ENCODE measurements at regions not wholly inside any gene's neighbourhood (a gene's known extent, or its start where the extent isn't known, plus 50 kb on each side); places are given as distances from the start of the nearest gene placed in this dataset.
"Not testable (repeated sequence)": the region's sequence is repeated elsewhere in the genome, so short reads cannot be mapped to it uniquely, and the experiment has no call there.

DNA sequence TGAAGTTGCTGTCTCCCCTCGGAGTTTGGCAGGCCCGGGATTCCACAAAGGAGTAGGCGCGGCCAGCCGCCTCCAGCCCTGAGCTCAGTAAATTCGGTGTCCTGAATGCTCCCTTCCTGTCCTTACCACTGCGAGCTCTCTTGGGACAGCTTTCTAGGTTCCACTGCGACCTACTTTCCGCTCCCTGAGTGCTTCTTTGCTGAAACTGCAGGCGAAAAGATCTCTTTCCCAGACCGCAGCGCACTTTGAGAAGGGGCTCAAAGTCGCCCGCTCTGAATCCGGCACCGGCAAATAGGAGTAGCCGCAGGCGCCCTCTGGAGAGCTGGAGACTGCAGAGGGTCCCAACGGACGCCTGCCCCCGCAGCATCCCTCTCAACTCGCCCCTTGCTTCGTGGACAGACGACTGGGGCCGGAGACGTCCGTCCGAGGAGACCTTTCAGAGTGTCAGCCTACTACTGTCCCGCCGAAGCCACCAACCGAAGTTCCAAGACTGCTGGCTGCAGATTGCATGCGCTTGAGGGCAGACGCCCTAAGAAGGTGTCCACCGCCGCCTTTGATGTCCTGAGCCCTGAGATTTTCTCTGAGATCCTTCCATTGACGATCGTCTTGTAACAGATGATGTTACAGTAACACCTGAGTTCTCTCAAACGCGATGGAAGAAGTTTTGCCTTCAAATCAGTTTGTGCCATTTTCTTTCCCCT, 96.0 kb downstream of the ANXA2R start:
- H2AK5ac ChIP-seq (ENCODE audit: low read length), result no peak overlapping the region
- no peak overlapping the region for H2AFZ ChIP-seq (ENCODE audit: insufficient read depth, low read length, poor library complexity)
- H3K4me2 ChIP-seq (ENCODE audit: low read length), result peak overlapping the region; percentile 33
- H3K27ac ChIP-seq (ENCODE audit: low read depth, low read length), result no peak overlapping the region
- no peak overlapping the region for H3K9ac ChIP-seq (ENCODE audit: low read length)
- no peaks in the 10 kb centered on the region for H3K79me1 ChIP-seq (ENCODE audit: low read length)
- no peak overlapping the region for H3K4me3 ChIP-seq (ENCODE audit: low read depth, low read length)
- no peak overlapping the region for H3K14ac ChIP-seq (ENCODE audit: low read length)
- no peak overlapping the region for H4K12ac ChIP-seq (ENCODE audit: low read depth, low read length)
- H3K4me1 ChIP-seq (ENCODE audit: control insufficient read depth in 1 of 2, insufficient read depth in 2 of 2, low read length in 2 of 2), result peaks cover 0 to 2% of the 10 kb centered on the region in 2 experiments
- H2BK120ac ChIP-seq (ENCODE audit: insufficient read depth, low read length, poor library complexity), result no peak overlapping the region
- DNase-seq, result peak in 1 of 2 donors; percentile 31
- no peak overlapping the region for H2BK5ac ChIP-seq (ENCODE audit: low read depth, low read length, poor library complexity)
- no peaks in the 10 kb centered on the region for H3K9me3 ChIP-seq (ENCODE audit: insufficient read depth, low read depth, low read length)
- no peak overlapping the region for H3K4ac ChIP-seq (ENCODE audit: low read depth, low read length)
- H3K23ac ChIP-seq (ENCODE audit: low read length), result no peak overlapping the region
- no peak overlapping the region for H4K8ac ChIP-seq (ENCODE audit: low read depth, low read length)
- H4K91ac ChIP-seq (ENCODE audit: low read depth, low read length), result no peak overlapping the region
- no peak overlapping the region for H3K18ac ChIP-seq (ENCODE audit: low read length)
- no peaks in the 10 kb centered on the region for H3K27me3 ChIP-seq (ENCODE audit: insufficient read depth, low read length)
- no CpG with 5 or more reads among the region's 39 CpGs for WGBS (ENCODE audit: extremely low coverage, insufficient coverage, insufficient read length)
- no peaks in the 10 kb centered on the region for H3K79me2 ChIP-seq (ENCODE audit: control insufficient read depth, insufficient read depth, low read length, poor library complexity)
- H2BK12ac ChIP-seq (ENCODE audit: low read length), result no peak overlapping the region
- no peaks in the 10 kb centered on the region for H3K36me3 ChIP-seq (ENCODE audit: control insufficient read depth in 1 of 2, insufficient read depth in 2 of 2, low read length in 2 of 2)

DNA sequence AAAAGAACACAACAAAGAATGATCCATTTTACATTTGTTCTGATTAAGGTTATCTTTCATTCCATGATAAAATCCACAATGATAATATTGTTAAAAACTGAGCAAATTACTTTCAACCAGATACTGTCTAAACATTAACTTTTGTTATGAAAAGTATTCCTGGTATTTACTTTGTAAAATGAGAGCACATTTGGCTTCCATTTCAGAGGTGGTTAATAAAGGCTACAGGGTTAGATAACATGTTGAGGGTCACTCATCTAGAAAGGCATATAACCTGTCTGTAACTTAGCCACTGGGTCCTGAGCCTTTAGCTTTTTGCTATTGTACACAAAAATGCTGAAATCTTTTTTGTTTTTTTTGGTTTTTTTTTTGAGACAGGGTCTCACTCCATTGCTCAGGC, 99.3 kb downstream of the ANXA2R start:
- no peaks in the 10 kb centered on the region for H3K9me3 ChIP-seq (ENCODE audit: insufficient read depth, low read depth, low read length)
- no peaks in the 10 kb centered on the region for H3K36me3 ChIP-seq (ENCODE audit: control insufficient read depth in 1 of 2, insufficient read depth in 2 of 2, low read length in 2 of 2)
- no peak overlapping the region for H3K27ac ChIP-seq (ENCODE audit: low read depth, low read length)
- no peak overlapping the region for H4K12ac ChIP-seq (ENCODE audit: low read depth, low read length)
- no peak overlapping the region for H3K18ac ChIP-seq (ENCODE audit: low read length)
- no peaks in the 10 kb centered on the region for H3K79me2 ChIP-seq (ENCODE audit: control insufficient read depth, insufficient read depth, low read length, poor library complexity)
- H2BK12ac ChIP-seq (ENCODE audit: low read length), result no peak overlapping the region
- no peak overlapping the region for H4K91ac ChIP-seq (ENCODE audit: low read depth, low read length)
- no peak overlapping the region for H2BK120ac ChIP-seq (ENCODE audit: insufficient read depth, low read length, poor library complexity)
- H3K4me2 ChIP-seq (ENCODE audit: low read length), result no peak overlapping the region
- no peak overlapping the region for H3K23ac ChIP-seq (ENCODE audit: low read length)
- peaks cover 0 to 2% of the 10 kb centered on the region in 2 experiments for H3K4me1 ChIP-seq (ENCODE audit: control insufficient read depth in 1 of 2, insufficient read depth in 2 of 2, low read length in 2 of 2)
- H3K14ac ChIP-seq (ENCODE audit: low read length), result no peak overlapping the region
- no peak overlapping the region for H2AK5ac ChIP-seq (ENCODE audit: low read length)
- no peaks in the 10 kb centered on the region for H3K79me1 ChIP-seq (ENCODE audit: low read length)
- no peak overlapping the region for H2AFZ ChIP-seq (ENCODE audit: insufficient read depth, low read length, poor library complexity)
- H3K9ac ChIP-seq (ENCODE audit: low read length), result no peak overlapping the region
- H3K4me3 ChIP-seq (ENCODE audit: low read depth, low read length), result no peak overlapping the region
- H2BK5ac ChIP-seq (ENCODE audit: low read depth, low read length, poor library complexity), result no peak overlapping the region
- no peak overlapping the region for H3K4ac ChIP-seq (ENCODE audit: low read depth, low read length)
- H3K27me3 ChIP-seq (ENCODE audit: insufficient read depth, low read length), result no peaks in the 10 kb centered on the region
- no peak overlapping the region for H4K8ac ChIP-seq (ENCODE audit: low read depth, low read length)
- DNase-seq, result no peak

DNA sequence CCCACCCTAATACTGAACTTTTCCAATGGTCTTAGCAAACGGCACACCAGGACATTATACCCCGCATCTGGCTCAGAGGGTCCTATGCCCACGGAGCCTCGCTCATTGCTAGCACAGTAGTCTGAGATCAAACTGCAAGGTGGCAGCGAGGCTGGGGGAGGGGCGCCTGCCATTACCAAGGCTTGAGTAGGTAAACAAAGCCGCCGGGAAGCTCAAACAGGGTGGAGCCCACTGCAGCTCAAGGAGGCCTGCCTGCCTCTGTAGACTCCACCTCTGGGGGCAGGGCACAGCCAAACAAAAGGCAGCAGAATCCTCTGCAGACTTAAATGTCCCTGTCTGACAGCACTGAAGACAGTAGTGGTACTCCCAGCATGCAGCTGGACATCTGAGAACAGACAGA, 108.1 kb downstream of the ANXA2R start:
- not testable (repeated sequence) for H2BK120ac ChIP-seq (ENCODE audit: insufficient read depth, low read length, poor library complexity); H3K79me1 ChIP-seq (ENCODE audit: low read length); H3K18ac ChIP-seq (ENCODE audit: low read length); H3K36me3 ChIP-seq (ENCODE audit: control insufficient read depth in 1 of 2, insufficient read depth in 2 of 2, low read length in 2 of 2); DNase-seq; H3K9me3 ChIP-seq (ENCODE audit: insufficient read depth, low read depth, low read length); H2AK5ac ChIP-seq (ENCODE audit: low read length); H3K4me2 ChIP-seq (ENCODE audit: low read length); H2AFZ ChIP-seq (ENCODE audit: insufficient read depth, low read length, poor library complexity); H4K8ac ChIP-seq (ENCODE audit: low read depth, low read length); H3K4me3 ChIP-seq (ENCODE audit: low read depth, low read length); H3K79me2 ChIP-seq (ENCODE audit: control insufficient read depth, insufficient read depth, low read length, poor library complexity); H3K23ac ChIP-seq (ENCODE audit: low read length); H3K14ac ChIP-seq (ENCODE audit: low read length); H4K12ac ChIP-seq (ENCODE audit: low read depth, low read length); H3K27ac ChIP-seq (ENCODE audit: low read depth, low read length); H2BK12ac ChIP-seq (ENCODE audit: low read length); H2BK5ac ChIP-seq (ENCODE audit: low read depth, low read length, poor library complexity); H3K4me1 ChIP-seq (ENCODE audit: control insufficient read depth in 1 of 2, insufficient read depth in 2 of 2, low read length in 2 of 2); H4K91ac ChIP-seq (ENCODE audit: low read depth, low read length); H3K9ac ChIP-seq (ENCODE audit: low read length); H3K27me3 ChIP-seq (ENCODE audit: insufficient read depth, low read length); H3K4ac ChIP-seq (ENCODE audit: low read depth, low read length)
- no CpG with 5 or more reads among the region's 8 CpGs for WGBS (ENCODE audit: extremely low coverage, insufficient coverage, insufficient read length)

DNA sequence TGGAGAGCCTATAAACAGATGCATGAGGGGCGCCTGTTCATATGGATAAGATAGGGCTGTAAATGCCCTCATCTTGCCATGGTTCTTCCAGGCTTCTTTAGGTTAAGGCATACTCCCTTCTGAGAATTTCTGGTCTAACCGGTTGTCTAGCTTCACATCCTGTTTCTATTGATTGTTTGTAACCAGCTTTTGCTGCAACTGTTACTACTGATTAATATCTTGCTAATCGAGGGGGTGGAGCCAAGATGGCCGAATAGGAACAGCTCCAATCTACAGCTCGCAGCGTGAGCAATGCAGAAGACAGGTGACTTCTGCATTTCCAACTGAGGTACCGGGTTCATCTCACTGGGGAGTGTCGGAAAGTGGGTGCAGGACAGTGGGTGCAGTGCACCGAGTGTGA, 108.7 kb downstream of the ANXA2R start:
- not testable (repeated sequence) for H3K23ac ChIP-seq (ENCODE audit: low read length); H3K4me1 ChIP-seq (ENCODE audit: control insufficient read depth in 1 of 2, insufficient read depth in 2 of 2, low read length in 2 of 2); H2AFZ ChIP-seq (ENCODE audit: insufficient read depth, low read length, poor library complexity); H2AK5ac ChIP-seq (ENCODE audit: low read length); H3K9ac ChIP-seq (ENCODE audit: low read length); H4K8ac ChIP-seq (ENCODE audit: low read depth, low read length); H3K79me2 ChIP-seq (ENCODE audit: control insufficient read depth, insufficient read depth, low read length, poor library complexity); H2BK5ac ChIP-seq (ENCODE audit: low read depth, low read length, poor library complexity); DNase-seq; H3K18ac ChIP-seq (ENCODE audit: low read length); H3K4ac ChIP-seq (ENCODE audit: low read depth, low read length); H3K36me3 ChIP-seq (ENCODE audit: control insufficient read depth in 1 of 2, insufficient read depth in 2 of 2, low read length in 2 of 2); H3K4me2 ChIP-seq (ENCODE audit: low read length); H2BK12ac ChIP-seq (ENCODE audit: low read length); H3K27me3 ChIP-seq (ENCODE audit: insufficient read depth, low read length); H3K9me3 ChIP-seq (ENCODE audit: insufficient read depth, low read depth, low read length); H3K79me1 ChIP-seq (ENCODE audit: low read length); H4K91ac ChIP-seq (ENCODE audit: low read depth, low read length); H3K4me3 ChIP-seq (ENCODE audit: low read depth, low read length); H3K14ac ChIP-seq (ENCODE audit: low read length); H4K12ac ChIP-seq (ENCODE audit: low read depth, low read length); H2BK120ac ChIP-seq (ENCODE audit: insufficient read depth, low read length, poor library complexity); H3K27ac ChIP-seq (ENCODE audit: low read depth, low read length)
- WGBS (ENCODE audit: extremely low coverage, insufficient coverage, insufficient read length), result no CpG with 5 or more reads among the region's 9 CpGs
